Esophagus (tissue), 2 donors: ENCODE measurements at regions not wholly inside any gene's neighbourhood (a gene's known extent, or its start where the extent isn't known, plus 50 kb on each side); places are given as distances from the start of the nearest gene placed in this dataset.

Experiments
- H3K27ac ChIP-seq, 2 donors: one replicate each; pipeline ENCODE4 v1.5.1; 2013; ENCODE audit warnings: low read depth in 2 of 2, mild to moderate bottlenecking in 2 of 2, inconsistent platforms in 1 of 2, low read length in 1 of 2, moderate library complexity in 1 of 2
- H3K27me3 ChIP-seq, 2 donors: one replicate each; pipeline ENCODE4 v1.6.1; 2013; ENCODE audit warnings: low read length in 2 of 2, control low read depth in 1 of 2, mild to moderate bottlenecking in 1 of 2; ENCODE audit not compliant: insufficient read depth in 2 of 2, control insufficient read depth in 1 of 2
- H3K36me3 ChIP-seq, 2 donors: one replicate each; pipeline ENCODE4 v1.6.1; 2013; ENCODE audit warnings: low read length in 1 of 2; ENCODE audit not compliant: control insufficient read depth in 2 of 2, insufficient read depth in 2 of 2
- H3K4me1 ChIP-seq, 2 donors: one replicate each; pipeline ENCODE4 v1.6.1; 2013; ENCODE audit warnings: low read length in 1 of 2; ENCODE audit not compliant: control insufficient read depth in 2 of 2, insufficient read depth in 2 of 2
- H3K4me3 ChIP-seq, 2 donors: one replicate each; pipeline ENCODE4 v1.5.1; 2013; ENCODE audit warnings: low read length in 2 of 2, mild to moderate bottlenecking in 2 of 2, low read depth in 1 of 2, moderate library complexity in 1 of 2
- H3K9me3 ChIP-seq, 2 donors: one replicate each; pipeline ENCODE4 v1.6.1; 2013; ENCODE audit warnings: mild to moderate bottlenecking in 2 of 2, low read depth in 1 of 2, low read length in 1 of 2, moderate library complexity in 1 of 2; ENCODE audit not compliant: control insufficient read depth in 2 of 2, insufficient read depth in 1 of 2
- WGBS, 2 donors: extraction: QIAGEN DNeasy Blood & Tissue Kit; methylation state at CpG; one replicate each; pipeline ENCODE4 v1.1.7; 2013; 5-methylcytosine and 5-hydroxymethylcytosine counted together
- donor health status: healthy with polysubstance abuse.
- donor health status: Bipolar disorder and iron deficiency.

DNA sequence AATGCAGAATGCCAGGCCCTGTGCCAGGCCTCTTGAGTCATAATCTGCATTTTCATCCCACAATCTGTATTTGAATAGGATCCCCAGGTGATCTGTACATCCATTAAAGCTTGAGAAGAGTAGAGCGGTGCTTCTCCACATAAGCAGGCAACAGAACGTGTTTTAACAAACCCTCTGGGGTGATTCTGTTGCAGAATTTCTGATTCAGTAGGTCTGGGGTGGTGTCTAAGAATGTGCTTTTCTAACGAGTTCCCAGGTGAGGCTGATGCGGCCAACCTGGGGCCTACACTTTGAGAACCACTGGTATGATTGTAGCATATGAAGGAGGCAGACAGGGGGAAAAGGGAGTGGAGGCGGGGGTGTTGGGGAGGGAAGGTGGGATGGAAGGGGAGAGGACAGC, 78.4 kb upstream of the POU3F1 start:
- Histone ChIP-seq H3K4me1 (peaks cover 6 to 29% of the 10 kb centered on the region in 2 donors), H3K9me3 (no peaks in the 10 kb centered on the region), H3K27me3 (no peaks in the 10 kb centered on the region), H3K36me3 (no peaks in the 10 kb centered on the region), H3K27ac (peak overlapping the region in 1 of 2 donors; percentile 38), H3K4me3 (no peak overlapping the region)
- 62 to 67% methylated on average over 5 of the region's 5 CpGs for WGBS, 2 donors

DNA sequence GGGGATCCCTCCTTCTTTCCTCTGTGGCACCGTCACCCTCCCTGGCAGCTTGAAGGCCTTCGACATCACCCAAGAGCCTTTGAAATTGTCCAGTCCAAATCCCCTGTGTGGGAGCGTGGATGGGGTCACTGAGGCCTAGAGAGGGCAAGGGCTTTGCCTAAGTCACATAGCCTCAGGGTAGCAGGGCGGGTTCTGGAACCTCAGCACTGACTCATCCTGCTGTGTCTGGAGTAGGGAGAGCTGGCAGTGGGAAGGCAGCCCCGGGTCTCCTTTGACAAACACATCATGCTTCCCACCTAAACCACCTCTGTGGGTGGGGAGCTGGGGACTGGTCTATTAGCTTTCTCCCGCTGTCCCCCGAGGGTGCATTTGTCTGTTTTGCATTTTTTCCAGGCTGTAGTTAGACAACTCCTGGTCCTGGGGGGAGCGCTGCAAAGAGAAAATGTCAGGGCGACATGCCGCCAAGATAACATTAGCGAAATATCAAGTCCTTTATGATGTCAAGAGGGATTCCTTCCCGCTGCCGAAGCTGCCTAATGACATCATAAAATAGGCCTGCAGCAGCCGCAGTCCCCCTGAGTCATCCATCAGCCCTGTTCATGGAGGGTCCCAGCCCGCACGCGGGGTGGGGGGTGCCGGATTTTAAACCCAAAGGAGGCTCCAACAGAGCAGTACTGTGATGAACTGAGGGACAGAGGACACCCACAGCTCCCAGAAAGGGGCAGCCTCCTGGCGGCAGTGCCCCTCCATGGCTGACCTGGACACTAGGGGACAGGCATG, 77.0 kb upstream of the POU3F1 start:
- no peak overlapping the region for H3K4me3 ChIP-seq
- H3K36me3 ChIP-seq, result no peaks in the 10 kb centered on the region
- no peak overlapping the region for H3K27ac ChIP-seq
- 70 to 71% methylated on average over 19 of the region's 19 CpGs for WGBS, 2 donors
- no peaks in the 10 kb centered on the region for H3K27me3 ChIP-seq
- H3K9me3 ChIP-seq, result no peaks in the 10 kb centered on the region
- peaks cover 6 to 29% of the 10 kb centered on the region in 2 donors for H3K4me1 ChIP-seq

DNA sequence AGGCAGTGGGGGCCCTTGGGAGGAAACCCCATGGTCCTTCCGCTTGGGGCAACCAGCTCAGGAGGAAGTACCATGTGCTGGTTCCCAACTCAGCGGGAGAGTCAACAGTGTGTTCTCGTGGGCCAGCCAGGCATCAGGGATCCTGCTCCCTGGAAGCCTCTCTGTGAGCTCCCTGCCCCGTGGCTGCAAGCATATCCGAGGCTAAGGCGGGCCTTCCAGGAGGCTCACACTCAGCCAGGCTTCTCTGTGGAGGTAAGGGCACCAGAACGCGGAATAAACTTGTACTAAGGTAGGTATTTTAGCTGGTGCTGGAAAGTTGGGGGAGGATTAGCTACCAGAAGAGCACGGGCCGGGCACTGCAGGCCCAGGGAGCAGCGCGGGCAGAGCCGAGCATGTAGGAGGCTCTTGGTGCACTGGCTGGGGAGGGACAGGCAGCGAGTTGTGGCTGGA, 74.7 kb upstream of the POU3F1 start:
- 75 to 78% methylated on average over 14 of the region's 14 CpGs for WGBS, 2 donors
- no peak overlapping the region for H3K27ac ChIP-seq
- H3K9me3 ChIP-seq, result no peaks in the 10 kb centered on the region
- H3K27me3 ChIP-seq, result no peaks in the 10 kb centered on the region
- peaks cover 5 to 26% of the 10 kb centered on the region in 2 donors for H3K4me1 ChIP-seq
- no peaks in the 10 kb centered on the region for H3K36me3 ChIP-seq
- H3K4me3 ChIP-seq, result no peak overlapping the region

GRCh38 chr1:38120552-38121230, 74.1 kb upstream of the POU3F1 start:
- H3K4me3 ChIP-seq, result no peak overlapping the region
- H3K36me3 ChIP-seq, result no peaks in the 10 kb centered on the region
- H3K27me3 ChIP-seq, result no peaks in the 10 kb centered on the region
- no peak overlapping the region for H3K27ac ChIP-seq
- peaks cover 0 to 23% of the 10 kb centered on the region in 2 donors for H3K4me1 ChIP-seq
- H3K9me3 ChIP-seq, result no peaks in the 10 kb centered on the region
- WGBS, 2 donors, result 82 to 85% methylated on average over 5 of the region's 5 CpGs

GRCh38 chr1:38118976-38119375, 72.4 kb upstream of the POU3F1 start:
- Histone ChIP-seq H3K4me3 (no peak overlapping the region), H3K9me3 (no peaks in the 10 kb centered on the region), H3K27ac (no peak overlapping the region), H3K27me3 (no peaks in the 10 kb centered on the region), H3K36me3 (no peaks in the 10 kb centered on the region), H3K4me1 (peaks cover 0 to 31% of the 10 kb centered on the region in 2 donors)
- 75 to 79% methylated on average over 9 of the region's 9 CpGs for WGBS, 2 donors

GRCh38 chr1:38117444-38117887, 70.9 kb upstream of the POU3F1 start:
- Histone ChIP-seq H3K4me3 (no peak overlapping the region), H3K27me3 (no peaks in the 10 kb centered on the region), H3K27ac (peak overlapping the region; percentile 74 to 81), H3K4me1 (peaks cover 0 to 27% of the 10 kb centered on the region in 2 donors), H3K9me3 (no peaks in the 10 kb centered on the region), H3K36me3 (no peaks in the 10 kb centered on the region)
- WGBS, 2 donors, result 56 to 59% methylated on average over 11 of the region's 11 CpGs

DNA sequence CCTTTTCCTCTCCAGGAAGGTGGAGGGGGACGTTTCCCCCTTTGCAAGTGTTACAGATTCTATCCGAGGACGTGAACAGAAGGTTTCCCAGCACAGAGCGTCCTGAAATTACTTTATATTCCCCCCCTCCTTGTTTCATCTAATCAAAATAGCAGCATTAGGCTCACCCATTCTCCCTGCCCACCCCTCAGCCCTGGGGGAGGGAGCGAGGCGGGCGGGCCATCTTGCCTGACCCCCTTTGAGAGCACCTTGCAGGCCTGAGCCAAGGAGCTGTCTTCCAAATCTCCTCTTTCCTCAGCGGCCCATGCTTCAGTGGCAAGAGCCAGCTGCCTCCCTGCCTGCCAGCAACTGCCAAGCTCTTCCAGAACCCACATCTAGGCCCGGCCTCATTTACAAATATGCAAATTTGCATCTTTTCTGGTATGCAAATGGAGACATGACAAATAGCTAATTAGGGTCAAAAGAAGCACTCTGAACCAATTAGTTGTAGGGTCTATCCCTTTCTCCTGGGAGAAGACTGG, 69.1 kb upstream of the POU3F1 start:
- no peaks in the 10 kb centered on the region for H3K27me3 ChIP-seq
- no peak overlapping the region for H3K4me3 ChIP-seq
- no peaks in the 10 kb centered on the region for H3K9me3 ChIP-seq
- H3K4me1 ChIP-seq, result peaks cover 0 to 27% of the 10 kb centered on the region in 2 donors
- whole genome bisulfite sequencing, 2 donors, result 65% methylated on average over 9 of the region's 9 CpGs
- H3K36me3 ChIP-seq, result no peaks in the 10 kb centered on the region
- no peak overlapping the region for H3K27ac ChIP-seq

GRCh38 chr1:38115226-38115625, 68.6 kb upstream of the POU3F1 start:
- H3K27ac ChIP-seq, result no peak overlapping the region
- H3K27me3 ChIP-seq, result no peaks in the 10 kb centered on the region
- no peaks in the 10 kb centered on the region for H3K9me3 ChIP-seq
- 89 to 90% methylated on average over 15 of the region's 15 CpGs for WGBS, 2 donors
- H3K4me3 ChIP-seq, result no peak overlapping the region
- no peaks in the 10 kb centered on the region for H3K36me3 ChIP-seq
- H3K4me1 ChIP-seq, result peaks cover 0 to 27% of the 10 kb centered on the region in 2 donors

DNA sequence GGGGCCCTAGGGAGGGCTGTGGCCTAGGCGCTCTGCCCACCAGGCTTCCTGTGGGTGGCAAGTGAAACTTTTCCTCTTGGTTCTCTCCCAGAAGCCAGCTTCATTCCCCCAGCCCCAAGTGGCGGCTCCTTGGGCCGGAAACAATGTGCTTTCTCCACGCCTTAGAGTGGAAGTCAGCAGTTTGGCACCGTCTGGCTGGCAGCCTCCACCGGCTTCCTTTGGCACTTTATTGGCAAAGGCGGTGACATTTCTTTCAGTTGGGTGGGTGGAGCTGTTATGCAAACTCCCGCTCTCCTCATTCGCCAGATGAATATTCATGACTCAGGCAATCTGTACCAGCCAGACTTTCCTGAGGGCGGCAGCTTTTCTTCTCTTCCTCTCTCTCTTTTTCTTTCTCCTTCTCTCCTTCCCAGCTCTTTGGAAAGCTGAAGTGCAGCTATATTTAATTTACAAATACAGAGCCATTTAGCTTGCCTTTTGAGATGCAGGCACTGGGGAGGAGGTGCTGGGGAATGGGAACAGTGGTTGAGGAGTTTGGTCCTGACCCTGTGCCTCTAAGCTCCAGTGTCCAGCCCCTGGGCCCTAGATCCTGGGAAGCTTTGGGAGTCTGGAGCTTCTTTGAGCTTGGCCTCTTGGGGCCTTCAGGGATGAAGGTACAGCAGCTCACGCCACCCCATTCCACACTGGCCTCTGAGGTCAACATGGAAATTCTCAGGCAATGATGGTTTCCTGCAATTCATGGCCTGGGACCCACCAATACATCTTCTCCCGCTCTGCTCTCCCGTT, 67.8 kb upstream of the POU3F1 start:
- Histone ChIP-seq H3K27ac (peak overlapping the region; percentile 52 to 78), H3K4me3 (no peak overlapping the region), H3K27me3 (no peaks in the 10 kb centered on the region), H3K4me1 (peaks cover 0 to 27% of the 10 kb centered on the region in 2 donors), H3K9me3 (no peaks in the 10 kb centered on the region), H3K36me3 (no peaks in the 10 kb centered on the region)
- 36 to 49% methylated on average over 13 of the region's 13 CpGs for WGBS, 2 donors
